Stomach (tissue), 4 donors: ENCODE measurements at regions not wholly inside any gene's neighbourhood (a gene's known extent, or its start where the extent isn't known, plus 50 kb on each side); places are given as distances from the start of the nearest gene placed in this dataset.

Source experiments
- CTCF ChIP-seq, 7 experiments: fragments of 450-650 bp in 4 of 7; fragments of 200-600 bp in 3 of 7; sonication (generic) in 3 of 7; IDR thresholded peaks; one replicate each; pipeline ENCODE4 v1.5.1; 2016 to 2019; ENCODE audit warnings: antibody characterized with exemption in 7 of 7, control low read depth in 2 of 7, mild to moderate bottlenecking in 1 of 7
- POLR2A ChIP-seq, 4 donors: fragments of 450-650 bp; IDR thresholded peaks; one replicate each; pipeline ENCODE4 v1.6.1; 2016; ENCODE audit warnings: antibody characterized with exemption in 4 of 4, control low read depth in 2 of 4, mild to moderate bottlenecking in 1 of 4, moderate library complexity in 1 of 4
- POLR2AphosphoS5 ChIP-seq, 3 donors: sonication (generic); formaldehyde crosslinking; IDR thresholded peaks; one replicate each; pipeline ENCODE4 v1.6.1; 2016; ENCODE audit warnings: antibody characterized with exemption in 3 of 3

DNA sequence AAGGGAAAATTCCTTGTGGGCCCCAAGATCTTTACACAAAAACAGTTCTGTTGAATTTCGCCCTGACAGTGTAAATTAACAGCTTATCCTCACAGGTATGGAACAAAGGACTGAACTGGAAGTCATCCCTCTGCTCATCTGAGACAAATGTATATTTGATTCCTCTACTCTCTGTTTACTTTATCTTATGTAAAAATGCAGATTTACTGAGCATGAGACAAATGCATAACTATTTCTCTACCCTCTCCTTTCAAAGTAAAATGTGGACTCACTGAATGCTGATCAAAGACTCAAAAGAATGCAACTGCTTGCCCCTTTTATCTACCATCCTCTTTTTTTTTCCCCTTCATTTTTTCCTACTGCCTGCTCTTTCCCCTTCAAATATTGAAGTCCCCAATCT, 98.6 kb upstream of the CRBN start:
- TF ChIP-seq POLR2A (IDR thresholded peaks at IDR 0.05) (no peak), CTCF (IDR thresholded peaks at IDR 0.05) (no peak), POLR2AphosphoS5 (IDR thresholded peaks at IDR 0.05) (no peak)
